Liver (tissue), 8 donors: ENCODE measurements at regions not wholly inside any gene's neighbourhood (a gene's known extent, or its start where the extent isn't known, plus 50 kb on each side); places are given as distances from the start of the nearest gene placed in this dataset.

Experiments
- DNase-seq: peaks from one replicate; pipeline ENCODE4 v3.0.0-alpha.2; 2017; ENCODE audit warnings: low spot score
- H3K27ac ChIP-seq, 2 donors: one replicate each; pipeline ENCODE4 v1.7.0; 2013; ENCODE audit warnings: inconsistent platforms in 2 of 2, low read length in 2 of 2, control low read depth in 1 of 2, low read depth in 1 of 2, mild to moderate bottlenecking in 1 of 2
- H3K27me3 ChIP-seq, 4 donors: one replicate each; pipeline versions ENCODE4 v1.6.1 to v1.7.0; 2013; ENCODE audit warnings: low read length in 3 of 4, inconsistent platforms in 1 of 4, mild to moderate bottlenecking in 1 of 4, moderate library complexity in 1 of 4; ENCODE audit not compliant: control insufficient read depth in 4 of 4, insufficient read depth in 4 of 4
- H3K36me3 ChIP-seq, 4 donors: one replicate each; pipeline versions ENCODE4 v1.6.1 to v1.7.0; 2013; ENCODE audit warnings: low read length in 3 of 4, mild to moderate bottlenecking in 3 of 4, low read depth in 1 of 4, moderate library complexity in 1 of 4; ENCODE audit not compliant: control insufficient read depth in 4 of 4, insufficient read depth in 3 of 4
- H3K4me1 ChIP-seq, 4 donors: one replicate each; pipeline versions ENCODE4 v1.6.1 to v1.7.0; 2013; ENCODE audit warnings: low read length in 3 of 4, mild to moderate bottlenecking in 3 of 4, moderate library complexity in 1 of 4; ENCODE audit not compliant: control insufficient read depth in 4 of 4, insufficient read depth in 4 of 4
- H3K4me3 ChIP-seq, 3 donors: one replicate each; pipeline versions ENCODE4 v1.6.1 to v1.7.0; 2013; ENCODE audit warnings: low read length in 3 of 3, control low read depth in 1 of 3, low read depth in 1 of 3, mild to moderate bottlenecking in 1 of 3
- H3K9ac ChIP-seq, 2 donors: one replicate each; pipeline ENCODE4 v1.7.0; 2013; ENCODE audit warnings: low read length in 2 of 2, mild to moderate bottlenecking in 2 of 2, moderate library complexity in 2 of 2, control low read depth in 1 of 2, low read depth in 1 of 2
- H3K9me3 ChIP-seq, 4 donors: one replicate each; pipeline versions ENCODE4 v1.6.1 to v1.7.0; 2013; ENCODE audit warnings: low read length in 3 of 4; ENCODE audit not compliant: control insufficient read depth in 4 of 4
- EGR1 ChIP-seq, 2 donors: IDR thresholded peaks; 2 replicates each; pipeline ENCODE4 v1.6.1; 2016 to 2018; ENCODE audit warnings: antibody characterized with exemption in 2 of 2, low read depth in 2 of 2
- FOXA1 ChIP-seq: IDR thresholded peaks from 2 replicates; pipeline ENCODE4 v1.6.1; 2016; ENCODE audit warnings: antibody characterized with exemption
- FOXA2 ChIP-seq: IDR thresholded peaks from 2 replicates; pipeline ENCODE4 v1.6.1; 2016; ENCODE audit warnings: antibody characterized with exemption
- GABPA ChIP-seq, 2 donors: IDR thresholded peaks in 1 of 2; conservative IDR thresholded peaks in 1 of 2; 2 replicates each; pipeline ENCODE4 v1.6.1; 2016; ENCODE audit warnings: antibody characterized with exemption in 2 of 2, mild to moderate bottlenecking in 1 of 2, moderate library complexity in 1 of 2
- HNF4A ChIP-seq, 2 donors: conservative IDR thresholded peaks; 2 replicates each; pipeline ENCODE4 v1.6.1; 2016; ENCODE audit warnings: antibody characterized with exemption in 2 of 2, mild to moderate bottlenecking in 2 of 2
- HNF4G ChIP-seq: IDR thresholded peaks from 2 replicates; pipeline ENCODE4 v1.6.1; 2016; ENCODE audit warnings: antibody characterized with exemption
- JUND ChIP-seq, 2 donors: IDR thresholded peaks; 2 replicates each; pipeline ENCODE4 v1.6.1; 2016; ENCODE audit warnings: antibody characterized with exemption in 2 of 2
- NR2F2 ChIP-seq: IDR thresholded peaks from 2 replicates; pipeline ENCODE4 v1.6.1; 2016; ENCODE audit warnings: antibody characterized with exemption
- RAD21 ChIP-seq, 2 donors: IDR thresholded peaks; 2 replicates each; pipeline ENCODE4 v1.6.1; 2016; ENCODE audit warnings: antibody characterized with exemption in 2 of 2, mild to moderate bottlenecking in 2 of 2
- RXRA ChIP-seq, 2 donors: IDR thresholded peaks; 2 replicates each; pipeline ENCODE4 v1.6.1; 2017 to 2018; ENCODE audit warnings: antibody characterized with exemption in 2 of 2, mild to moderate bottlenecking in 1 of 2
- SP1 ChIP-seq: IDR thresholded peaks from 2 replicates; pipeline ENCODE4 v1.6.1; 2018; ENCODE audit warnings: antibody characterized with exemption, mild to moderate bottlenecking
- TAF1 ChIP-seq: conservative IDR thresholded peaks from 2 replicates; pipeline ENCODE4 v1.6.1; 2016; ENCODE audit warnings: antibody characterized with exemption, mild to moderate bottlenecking
- YY1 ChIP-seq: IDR thresholded peaks from 2 replicates; pipeline ENCODE4 v1.6.1; 2016; ENCODE audit warnings: antibody characterized with exemption, mild to moderate bottlenecking
- WGBS: extraction: QIAGEN DNeasy Blood & Tissue Kit; methylation state at CpG from one replicate; pipeline ENCODE4 v1.1.7; 2013; 5-methylcytosine and 5-hydroxymethylcytosine counted together
- TF ChIP-seq, protein P1 (sequence below): IDR thresholded peaks from 2 replicates; pipeline ENCODE4 v1.6.1; 2016; ENCODE audit warnings: antibody characterized with exemption
- TF ChIP-seq, protein P2 (sequence below): IDR thresholded peaks from 2 replicates; pipeline ENCODE4 v1.6.1; 2016; ENCODE audit warnings: antibody characterized with exemption, mild to moderate bottlenecking
- TF ChIP-seq, protein P3 (sequence below): IDR thresholded peaks from 2 replicates; pipeline ENCODE4 v1.6.1; 2016; ENCODE audit warnings: antibody characterized with exemption
- TF ChIP-seq, protein P4 (sequence below): IDR thresholded peaks from 2 replicates; pipeline ENCODE4 v1.6.1; 2016; ENCODE audit warnings: antibody characterized with exemption
- TF ChIP-seq, protein P5 (sequence below): fragments of 150-350 bp; IDR thresholded peaks from 2 replicates; pipeline ENCODE4 v1.5.1; 2017; ENCODE audit warnings: improper control_type of control experiment, low read depth, low read length; ENCODE audit not compliant: missing input control
- donor health status: healthy.
- donor health status: healthy.
- donor health status: healthy.
- donor health status: healthy.
- donor health status: healthy.

DNA sequence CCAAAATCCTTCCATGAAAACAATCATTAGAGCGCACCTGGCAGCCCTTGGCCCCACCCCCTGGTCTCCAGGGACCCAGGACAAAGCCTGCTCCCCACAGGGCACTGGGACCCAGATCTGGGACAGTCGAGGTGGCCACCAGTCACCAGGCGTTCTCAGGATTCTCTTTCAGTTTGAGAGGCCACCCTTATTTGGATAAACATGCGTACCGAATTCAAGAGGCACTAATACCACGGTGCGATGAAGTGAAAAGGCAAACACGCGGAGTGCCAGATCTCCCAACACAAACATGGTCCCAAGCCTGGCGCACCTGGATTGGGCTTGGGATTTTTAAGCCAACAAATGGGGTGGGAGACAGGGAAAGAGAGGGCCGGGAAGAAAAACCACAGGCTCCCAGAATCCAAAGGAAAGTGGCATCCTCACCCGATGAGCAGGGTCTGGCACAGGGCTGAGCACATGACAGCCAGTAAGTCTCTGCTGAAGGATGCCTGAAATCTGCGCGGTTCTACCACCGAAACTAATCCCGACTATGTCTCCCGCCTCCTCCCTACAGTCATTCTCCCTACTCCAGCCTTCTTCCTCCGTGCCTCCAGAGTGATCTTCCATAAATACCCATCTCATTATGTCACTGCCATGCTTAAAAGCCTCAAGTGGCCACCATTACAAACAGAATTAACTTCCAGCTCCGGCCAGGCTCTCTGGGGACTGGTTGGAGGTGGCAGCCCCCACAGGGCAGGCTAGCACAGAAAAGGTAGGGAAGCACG is 60.9 kb upstream of the KLHL29 start:
- no peaks in the 10 kb centered on the region for H3K27me3 ChIP-seq
- H3K9ac ChIP-seq: no peak overlapping the region
- 91% methylated on average over 20 of the region's 20 CpGs for WGBS
- no peak overlapping the region for H3K27ac ChIP-seq
- no peak overlapping the region for H3K4me3 ChIP-seq
- H3K36me3 ChIP-seq: no peaks in the 10 kb centered on the region
- TF ChIP-seq FOXA2 (no peak), FOXA1 (no peak), EGR1 (IDR thresholded peaks at IDR 0.05; ENCODE audit: low read depth in 2 of 2) (no peak), RAD21 (IDR thresholded peaks at IDR 0.05) (no peak), HNF4A (conservative IDR thresholded peaks at IDR 0.05) (no peak), RXRA (IDR thresholded peaks at IDR 0.05) (no peak), YY1 (no peak), NR2F2 (no peak), GABPA (IDR thresholded peaks at IDR 0.05 in 1 of 2, conservative IDR thresholded peaks at IDR 0.05 in 1 of 2) (no peak), JUND (IDR thresholded peaks at IDR 0.05) (no peak), HNF4G (no peak), TAF1 (no peak), SP1 (no peak)
- TF ChIP-seq, protein P1, sequence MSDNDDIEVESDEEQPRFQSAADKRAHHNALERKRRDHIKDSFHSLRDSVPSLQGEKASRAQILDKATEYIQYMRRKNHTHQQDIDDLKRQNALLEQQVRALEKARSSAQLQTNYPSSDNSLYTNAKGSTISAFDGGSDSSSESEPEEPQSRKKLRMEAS: no peak
- TF ChIP-seq, protein P2, sequence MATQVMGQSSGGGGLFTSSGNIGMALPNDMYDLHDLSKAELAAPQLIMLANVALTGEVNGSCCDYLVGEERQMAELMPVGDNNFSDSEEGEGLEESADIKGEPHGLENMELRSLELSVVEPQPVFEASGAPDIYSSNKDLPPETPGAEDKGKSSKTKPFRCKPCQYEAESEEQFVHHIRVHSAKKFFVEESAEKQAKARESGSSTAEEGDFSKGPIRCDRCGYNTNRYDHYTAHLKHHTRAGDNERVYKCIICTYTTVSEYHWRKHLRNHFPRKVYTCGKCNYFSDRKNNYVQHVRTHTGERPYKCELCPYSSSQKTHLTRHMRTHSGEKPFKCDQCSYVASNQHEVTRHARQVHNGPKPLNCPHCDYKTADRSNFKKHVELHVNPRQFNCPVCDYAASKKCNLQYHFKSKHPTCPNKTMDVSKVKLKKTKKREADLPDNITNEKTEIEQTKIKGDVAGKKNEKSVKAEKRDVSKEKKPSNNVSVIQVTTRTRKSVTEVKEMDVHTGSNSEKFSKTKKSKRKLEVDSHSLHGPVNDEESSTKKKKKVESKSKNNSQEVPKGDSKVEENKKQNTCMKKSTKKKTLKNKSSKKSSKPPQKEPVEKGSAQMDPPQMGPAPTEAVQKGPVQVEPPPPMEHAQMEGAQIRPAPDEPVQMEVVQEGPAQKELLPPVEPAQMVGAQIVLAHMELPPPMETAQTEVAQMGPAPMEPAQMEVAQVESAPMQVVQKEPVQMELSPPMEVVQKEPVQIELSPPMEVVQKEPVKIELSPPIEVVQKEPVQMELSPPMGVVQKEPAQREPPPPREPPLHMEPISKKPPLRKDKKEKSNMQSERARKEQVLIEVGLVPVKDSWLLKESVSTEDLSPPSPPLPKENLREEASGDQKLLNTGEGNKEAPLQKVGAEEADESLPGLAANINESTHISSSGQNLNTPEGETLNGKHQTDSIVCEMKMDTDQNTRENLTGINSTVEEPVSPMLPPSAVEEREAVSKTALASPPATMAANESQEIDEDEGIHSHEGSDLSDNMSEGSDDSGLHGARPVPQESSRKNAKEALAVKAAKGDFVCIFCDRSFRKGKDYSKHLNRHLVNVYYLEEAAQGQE: no peak
- TF ChIP-seq, protein P3, sequence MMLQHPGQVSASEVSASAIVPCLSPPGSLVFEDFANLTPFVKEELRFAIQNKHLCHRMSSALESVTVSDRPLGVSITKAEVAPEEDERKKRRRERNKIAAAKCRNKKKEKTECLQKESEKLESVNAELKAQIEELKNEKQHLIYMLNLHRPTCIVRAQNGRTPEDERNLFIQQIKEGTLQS: no peak
- TF ChIP-seq, protein P4, sequence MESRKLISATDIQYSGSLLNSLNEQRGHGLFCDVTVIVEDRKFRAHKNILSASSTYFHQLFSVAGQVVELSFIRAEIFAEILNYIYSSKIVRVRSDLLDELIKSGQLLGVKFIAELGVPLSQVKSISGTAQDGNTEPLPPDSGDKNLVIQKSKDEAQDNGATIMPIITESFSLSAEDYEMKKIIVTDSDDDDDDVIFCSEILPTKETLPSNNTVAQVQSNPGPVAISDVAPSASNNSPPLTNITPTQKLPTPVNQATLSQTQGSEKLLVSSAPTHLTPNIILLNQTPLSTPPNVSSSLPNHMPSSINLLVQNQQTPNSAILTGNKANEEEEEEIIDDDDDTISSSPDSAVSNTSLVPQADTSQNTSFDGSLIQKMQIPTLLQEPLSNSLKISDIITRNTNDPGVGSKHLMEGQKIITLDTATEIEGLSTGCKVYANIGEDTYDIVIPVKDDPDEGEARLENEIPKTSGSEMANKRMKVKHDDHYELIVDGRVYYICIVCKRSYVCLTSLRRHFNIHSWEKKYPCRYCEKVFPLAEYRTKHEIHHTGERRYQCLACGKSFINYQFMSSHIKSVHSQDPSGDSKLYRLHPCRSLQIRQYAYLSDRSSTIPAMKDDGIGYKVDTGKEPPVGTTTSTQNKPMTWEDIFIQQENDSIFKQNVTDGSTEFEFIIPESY: no peak
- TF ChIP-seq, protein P5, sequence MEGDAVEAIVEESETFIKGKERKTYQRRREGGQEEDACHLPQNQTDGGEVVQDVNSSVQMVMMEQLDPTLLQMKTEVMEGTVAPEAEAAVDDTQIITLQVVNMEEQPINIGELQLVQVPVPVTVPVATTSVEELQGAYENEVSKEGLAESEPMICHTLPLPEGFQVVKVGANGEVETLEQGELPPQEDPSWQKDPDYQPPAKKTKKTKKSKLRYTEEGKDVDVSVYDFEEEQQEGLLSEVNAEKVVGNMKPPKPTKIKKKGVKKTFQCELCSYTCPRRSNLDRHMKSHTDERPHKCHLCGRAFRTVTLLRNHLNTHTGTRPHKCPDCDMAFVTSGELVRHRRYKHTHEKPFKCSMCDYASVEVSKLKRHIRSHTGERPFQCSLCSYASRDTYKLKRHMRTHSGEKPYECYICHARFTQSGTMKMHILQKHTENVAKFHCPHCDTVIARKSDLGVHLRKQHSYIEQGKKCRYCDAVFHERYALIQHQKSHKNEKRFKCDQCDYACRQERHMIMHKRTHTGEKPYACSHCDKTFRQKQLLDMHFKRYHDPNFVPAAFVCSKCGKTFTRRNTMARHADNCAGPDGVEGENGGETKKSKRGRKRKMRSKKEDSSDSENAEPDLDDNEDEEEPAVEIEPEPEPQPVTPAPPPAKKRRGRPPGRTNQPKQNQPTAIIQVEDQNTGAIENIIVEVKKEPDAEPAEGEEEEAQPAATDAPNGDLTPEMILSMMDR: no peak
- no peaks in the 10 kb centered on the region for H3K9me3 ChIP-seq
- DNase-seq: no peak
- H3K4me1 ChIP-seq: no peaks in the 10 kb centered on the region
